ENCODE measurements at regions not wholly inside any gene's neighbourhood (a gene's known extent, or its start where the extent isn't known, plus 50 kb on each side); places are given as distances from the start of the nearest gene placed in this dataset.

DNA sequence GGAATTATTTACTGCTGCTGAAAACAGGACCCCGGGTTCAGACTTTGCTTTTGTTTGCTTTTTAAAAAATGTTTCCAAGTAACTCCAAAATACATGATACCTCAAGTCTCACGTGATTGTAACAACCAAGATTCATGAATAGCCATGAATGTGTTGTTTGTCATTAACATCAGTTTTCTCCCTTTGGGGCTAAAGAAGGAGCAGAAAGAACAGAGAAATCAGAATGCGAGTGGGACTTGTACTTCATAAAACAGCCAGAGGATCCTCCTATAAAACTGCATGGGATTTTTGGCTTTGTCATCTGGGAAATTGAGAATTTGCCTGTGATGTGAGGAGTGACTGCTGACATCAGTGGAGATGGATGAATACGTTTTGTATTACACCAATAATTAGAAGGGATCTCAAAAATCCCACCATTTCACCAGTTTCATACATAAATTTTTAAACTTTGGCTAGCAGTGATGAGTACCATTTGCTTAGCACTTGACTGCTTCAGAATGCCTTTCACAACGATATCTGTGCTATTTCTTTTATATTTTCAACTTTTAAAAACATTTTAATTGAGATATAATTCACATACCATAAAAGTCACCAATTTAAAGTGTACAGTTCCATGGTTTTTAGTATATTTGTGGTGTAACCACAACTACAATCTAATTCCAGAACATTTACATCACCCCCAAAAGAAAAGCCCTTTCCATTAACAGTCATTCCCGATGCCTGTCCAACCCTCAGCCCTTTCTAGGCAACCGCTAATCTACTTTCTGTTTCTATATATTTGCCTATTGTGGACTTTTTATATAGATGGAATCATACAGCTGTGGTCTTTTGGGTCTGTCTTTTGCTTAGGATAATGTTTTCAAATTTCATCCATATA, 126.9 kb upstream of the ANKRD55 start:
- DNase-seq (ENCODE audit: low read depth in 3 of 3, low spot score in 2 of 3), result no peak

DNA sequence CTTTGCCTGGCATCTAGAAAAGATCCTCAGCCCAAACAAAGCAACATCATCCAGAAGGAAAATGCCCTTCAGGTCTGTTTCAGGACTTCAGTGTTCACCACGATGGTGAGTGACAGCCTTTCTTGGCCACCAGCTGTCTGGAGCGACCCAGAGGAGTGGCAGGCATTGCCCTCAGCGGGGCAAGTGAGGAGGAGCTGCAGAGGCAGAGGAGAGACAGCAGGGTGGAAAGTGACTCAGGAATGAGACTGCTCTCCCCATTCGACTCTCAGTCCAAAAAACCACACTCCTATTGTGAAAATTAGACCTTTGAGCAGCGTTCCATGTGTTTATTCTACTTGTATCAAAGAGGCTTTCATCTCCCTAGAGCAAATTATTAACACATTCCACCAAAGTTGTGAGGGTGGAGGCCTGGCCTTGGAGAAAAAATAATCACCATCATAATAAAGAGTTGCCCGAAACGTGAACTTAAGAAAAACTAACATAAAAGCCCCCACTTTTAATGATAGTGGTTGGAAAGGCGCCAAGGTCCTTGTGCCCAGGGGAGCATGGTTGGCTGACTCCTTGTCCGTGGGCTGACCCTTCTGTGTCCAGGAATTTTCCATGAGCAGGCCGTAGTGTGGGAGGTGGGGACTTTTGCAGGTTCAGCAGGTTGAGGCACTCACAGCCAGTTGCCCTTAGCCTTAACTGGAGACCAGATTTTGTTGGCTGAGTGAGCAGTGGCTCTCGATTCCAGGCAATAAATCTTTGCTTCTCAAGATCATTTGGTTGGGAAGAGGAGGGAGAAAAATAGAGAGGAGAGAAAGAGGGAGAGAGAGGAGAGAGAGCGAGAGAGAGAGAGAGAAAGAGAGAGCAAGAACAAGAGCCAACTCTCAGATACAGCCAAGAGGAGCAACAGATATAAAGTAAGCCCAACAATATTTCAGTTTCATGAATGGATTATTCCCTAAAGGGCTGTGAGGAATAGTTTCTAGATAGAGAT, 125.9 kb upstream of the ANKRD55 start:
- peak; percentile 80 to 85 (median 80) for DNase-seq (ENCODE audit: low read depth in 3 of 3, low spot score in 2 of 3)

DNA sequence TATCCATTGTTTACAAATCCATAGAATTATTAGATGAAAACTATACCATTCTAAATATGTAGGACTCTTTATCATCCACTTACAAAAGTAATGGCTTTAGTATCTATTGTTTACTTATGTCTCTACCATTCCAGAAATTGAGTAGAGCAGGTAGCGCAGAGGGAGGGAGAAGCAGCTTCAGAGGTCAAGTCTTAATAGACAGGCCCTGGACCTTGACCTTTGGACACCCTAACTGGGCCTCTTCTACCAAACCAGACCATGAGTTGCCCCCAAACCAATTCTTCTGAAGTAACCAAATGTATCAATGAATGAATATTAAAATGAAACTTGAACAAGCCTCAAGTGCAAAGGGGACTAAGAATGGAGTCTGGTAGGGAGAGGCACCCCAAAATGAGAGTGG, 124.9 kb upstream of the ANKRD55 start:
- no peak for DNase-seq (ENCODE audit: low read depth in 3 of 3, low spot score in 2 of 3)

DNA sequence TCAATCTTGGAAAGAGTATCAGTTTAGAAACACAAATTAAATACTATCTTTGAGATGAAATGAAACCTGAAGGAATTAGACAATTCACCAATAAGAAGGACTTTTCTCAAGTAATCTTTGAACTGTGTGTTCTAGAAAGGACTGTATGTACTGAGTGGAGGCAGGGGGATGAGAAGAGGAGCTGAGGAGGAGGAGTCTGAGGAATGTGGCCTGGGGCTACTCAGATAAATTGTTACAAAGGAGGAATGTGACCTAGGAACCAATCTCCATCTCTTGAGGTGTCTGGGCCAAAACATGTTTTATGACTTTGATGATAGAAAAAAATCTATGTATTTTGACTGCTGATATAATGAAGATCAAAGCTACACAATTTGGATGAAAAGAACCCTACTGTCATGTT, 124.3 kb upstream of the ANKRD55 start:
- DNase-seq (ENCODE audit: low read depth in 3 of 3, low spot score in 2 of 3), result no peak

DNA sequence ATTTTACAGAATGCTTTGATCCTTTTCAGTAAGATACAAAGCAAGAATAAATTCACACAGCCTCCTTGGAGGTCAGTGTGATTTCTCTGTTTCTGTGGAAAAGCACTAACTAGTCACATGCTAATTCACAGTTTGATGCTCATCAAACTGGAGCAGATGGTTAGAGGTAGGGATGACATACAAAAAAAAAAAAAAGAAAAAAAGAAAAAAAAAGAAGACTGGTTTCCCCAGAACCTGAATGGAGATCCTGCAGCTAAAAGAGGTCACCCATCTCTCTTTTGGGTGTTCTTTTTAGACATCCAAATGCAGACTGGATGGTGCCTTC, 123.7 kb upstream of the ANKRD55 start:
- no peak for DNase-seq (ENCODE audit: low read depth in 3 of 3, low spot score in 2 of 3)

DNA sequence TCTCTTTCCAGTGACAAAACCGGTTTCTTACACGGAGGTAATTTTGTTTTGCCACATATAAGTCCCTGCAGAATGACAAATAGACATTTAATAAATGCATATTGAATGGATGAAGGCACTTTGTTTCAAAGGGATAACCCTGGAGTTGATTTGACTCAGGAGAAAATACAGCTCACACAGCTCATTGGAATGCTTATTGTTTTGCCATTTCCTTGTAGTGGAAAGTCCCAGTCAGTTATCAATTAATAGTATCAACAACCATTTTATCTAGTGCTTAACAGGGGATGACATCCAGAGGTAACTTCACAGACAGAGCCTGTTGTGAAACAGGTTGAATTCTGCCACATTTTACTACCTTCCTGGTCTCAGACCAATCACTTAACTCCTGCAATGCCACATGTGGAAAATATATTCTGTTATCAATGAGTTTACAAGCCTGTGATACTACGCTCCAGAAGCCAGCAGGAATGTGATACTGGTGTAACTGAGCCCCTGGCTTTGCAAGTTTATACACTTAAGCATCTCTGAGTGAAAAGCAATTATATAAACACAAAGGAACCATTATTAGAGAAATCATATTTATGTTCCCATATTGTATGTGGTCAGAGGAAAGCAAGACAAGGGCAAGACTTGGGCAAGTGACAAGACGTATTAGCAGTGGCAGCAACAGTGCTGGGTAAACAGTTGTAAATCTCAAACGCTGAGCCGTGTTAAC, 123.1 kb upstream of the ANKRD55 start:
- DNase-seq (ENCODE audit: low read depth in 3 of 3, low spot score in 2 of 3), result peak in 1 of 3 donors; percentile 39

DNA sequence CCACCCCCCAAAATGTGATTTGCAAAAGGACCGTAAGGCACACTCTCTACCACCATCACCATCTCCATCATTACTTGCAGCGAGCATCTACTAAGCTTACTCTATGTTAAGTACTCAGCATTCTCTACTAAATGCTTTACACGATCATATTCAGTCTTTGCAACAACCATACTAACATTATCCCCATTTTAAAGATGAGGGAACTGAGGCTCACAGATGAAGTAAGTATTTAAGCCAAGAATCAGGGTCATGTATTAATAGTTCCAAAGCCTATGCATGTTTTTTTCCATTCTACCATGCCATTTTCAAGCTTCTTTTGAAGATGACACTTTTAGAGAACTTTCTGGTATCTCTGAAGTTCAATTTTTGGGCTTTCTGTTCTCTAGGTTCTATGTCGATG, 121.7 kb upstream of the ANKRD55 start:
- DNase-seq (ENCODE audit: low read depth in 3 of 3, low spot score in 2 of 3), result no peak

DNA sequence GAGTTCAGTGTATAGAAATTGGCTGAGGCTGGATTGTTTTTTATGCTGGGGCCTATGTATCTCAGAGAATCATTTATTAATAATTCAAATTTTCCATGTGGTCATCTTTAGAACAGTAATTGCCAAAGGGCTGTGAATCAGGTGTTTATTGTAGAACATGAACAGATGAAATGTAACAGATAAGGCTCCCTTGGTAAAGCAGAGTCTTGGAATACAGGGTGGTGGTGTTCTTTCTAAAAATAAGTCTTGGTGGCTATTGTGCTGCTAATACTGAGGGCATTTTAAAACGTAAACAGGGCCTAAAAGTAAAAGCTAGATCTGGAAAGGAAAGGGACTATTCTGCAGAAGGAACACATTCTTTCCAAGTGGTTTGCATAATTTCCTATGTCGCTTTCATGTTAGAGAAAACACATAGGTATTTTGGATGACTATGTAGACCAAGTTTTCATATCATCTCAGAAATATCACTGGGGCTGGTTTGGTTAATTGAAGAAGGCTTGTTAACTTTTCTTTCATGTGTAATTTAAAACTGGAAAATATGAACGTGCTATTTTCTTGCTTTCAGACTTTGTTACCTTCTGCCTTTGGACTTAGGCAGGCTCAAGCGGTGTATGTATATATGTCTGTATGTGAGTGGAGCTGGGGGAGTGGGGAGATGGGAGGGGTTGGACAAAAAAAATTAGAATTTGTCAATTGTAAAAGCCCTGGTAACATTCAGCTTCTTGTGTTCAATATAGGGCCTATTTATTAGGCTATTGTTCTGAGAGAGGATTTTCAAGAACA, 119.9 kb upstream of the ANKRD55 start:
- no peak for DNase-seq (ENCODE audit: low read depth in 3 of 3, low spot score in 2 of 3)

DNA sequence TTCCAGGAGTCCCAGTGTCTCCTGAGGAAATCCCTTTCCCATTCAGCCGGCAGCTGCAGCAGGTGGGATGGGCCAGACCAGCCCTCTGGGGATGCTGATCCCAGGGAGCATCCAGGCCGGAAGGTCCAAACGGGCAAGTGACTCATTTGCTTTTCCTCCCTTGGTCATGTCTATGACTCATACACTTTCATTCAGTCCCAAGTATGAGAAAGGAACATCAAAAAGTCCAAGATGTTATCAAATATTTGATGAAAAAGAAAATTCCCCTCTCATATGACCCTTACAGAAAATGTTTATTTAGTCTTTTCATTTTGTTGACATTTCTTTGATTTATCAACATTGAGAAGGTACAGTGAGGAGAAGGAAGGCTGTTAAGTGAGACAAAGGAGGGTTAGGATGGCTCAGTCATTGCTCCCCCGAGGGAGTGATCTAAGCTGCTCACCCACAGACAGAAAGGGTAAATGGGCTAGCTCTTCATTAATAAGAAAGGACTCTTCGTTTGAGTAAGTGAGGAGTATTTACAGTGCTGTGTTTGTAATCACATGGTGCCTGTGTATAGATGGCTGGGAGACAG, 117.6 kb upstream of the ANKRD55 start:
- DNase-seq (ENCODE audit: low read depth in 3 of 3, low spot score in 2 of 3), result no peak

DNA sequence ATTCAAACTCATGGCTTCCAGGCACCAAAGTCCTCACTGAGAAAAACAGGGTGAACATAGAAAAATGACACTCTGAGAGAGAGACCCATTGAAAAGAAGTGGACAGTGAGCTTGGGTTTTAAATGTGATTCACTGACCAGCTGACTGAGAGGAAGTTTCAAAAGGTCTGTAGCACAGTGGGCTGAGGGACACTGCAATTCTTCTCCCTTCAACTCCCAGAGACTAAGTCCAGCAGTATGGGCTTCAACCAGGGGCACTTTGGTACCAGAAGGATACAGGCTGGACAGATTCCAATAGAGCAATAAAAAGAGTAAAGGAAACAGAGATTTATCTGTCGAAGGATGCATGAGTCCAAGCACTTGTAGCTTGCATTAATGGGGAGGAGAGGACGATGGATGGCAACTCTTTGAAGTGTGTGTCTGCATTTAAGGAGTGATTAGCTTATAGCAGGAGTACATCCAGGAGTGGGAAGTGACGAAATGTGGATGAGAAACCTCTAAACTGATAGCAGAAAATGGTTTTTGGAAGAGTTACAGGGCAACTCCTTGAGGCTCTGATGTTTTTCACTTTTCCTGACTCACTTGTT, 117.0 kb upstream of the ANKRD55 start:
- DNase-seq (ENCODE audit: low read depth in 3 of 3, low spot score in 2 of 3), result no peak

DNA sequence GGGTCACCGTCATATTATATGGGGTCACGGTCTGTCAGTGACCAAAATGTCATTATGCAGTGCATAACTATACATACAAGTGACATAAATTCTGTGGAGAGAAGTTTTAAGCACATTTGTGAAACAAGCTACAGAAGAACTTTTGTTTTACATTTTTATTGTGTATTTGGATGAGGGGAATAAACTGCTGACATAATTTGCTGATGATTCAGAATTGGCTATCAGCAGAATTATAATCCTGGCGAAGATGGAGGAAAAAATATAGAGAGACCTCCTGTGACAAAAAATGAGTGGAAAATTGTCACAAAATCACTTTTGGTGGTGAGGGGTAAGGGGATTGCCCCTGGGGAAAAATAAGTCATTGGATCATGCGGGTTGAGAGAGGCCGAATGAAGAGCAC, 116.3 kb upstream of the ANKRD55 start:
- no peak for DNase-seq (ENCODE audit: low read depth in 3 of 3, low spot score in 2 of 3)

DNA sequence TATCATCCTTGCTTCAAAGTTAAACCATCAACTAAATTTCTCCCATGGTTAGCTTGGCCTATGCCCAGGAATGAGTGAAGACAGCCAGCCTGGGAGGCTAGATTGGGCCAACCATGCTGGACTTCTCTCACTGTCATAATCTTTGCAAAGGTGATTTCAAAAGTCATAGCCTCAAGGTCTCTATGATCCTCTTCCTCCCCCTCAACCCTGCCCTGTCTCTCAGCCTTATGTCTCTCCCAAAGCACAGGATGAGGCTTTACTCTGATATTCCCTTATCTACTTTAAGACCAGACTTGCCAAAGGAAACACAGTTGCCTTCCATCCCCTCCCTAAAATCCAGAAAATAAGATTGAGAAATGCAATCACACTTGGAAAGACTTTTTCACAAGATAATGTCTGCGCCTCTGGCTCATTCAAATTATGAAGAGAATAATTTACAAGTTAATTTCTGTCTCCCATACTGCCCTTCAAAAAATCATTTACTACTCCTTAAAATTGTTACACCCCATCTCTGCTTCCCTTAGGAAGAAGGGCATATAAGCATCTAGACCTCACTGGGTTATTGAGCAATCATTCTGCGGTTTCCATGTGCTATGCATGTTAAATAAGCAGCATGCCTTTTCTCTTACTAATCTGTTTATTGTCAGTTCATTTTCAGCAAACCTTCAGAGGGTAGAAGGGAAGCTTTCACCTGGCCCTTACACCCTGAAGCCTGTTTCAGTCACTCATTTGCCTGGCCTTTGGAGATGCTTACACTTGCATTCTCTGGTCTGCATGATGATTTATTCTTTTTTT, 113.8 kb upstream of the ANKRD55 start:
- no peak for DNase-seq (ENCODE audit: low read depth in 3 of 3, low spot score in 2 of 3)

DNA sequence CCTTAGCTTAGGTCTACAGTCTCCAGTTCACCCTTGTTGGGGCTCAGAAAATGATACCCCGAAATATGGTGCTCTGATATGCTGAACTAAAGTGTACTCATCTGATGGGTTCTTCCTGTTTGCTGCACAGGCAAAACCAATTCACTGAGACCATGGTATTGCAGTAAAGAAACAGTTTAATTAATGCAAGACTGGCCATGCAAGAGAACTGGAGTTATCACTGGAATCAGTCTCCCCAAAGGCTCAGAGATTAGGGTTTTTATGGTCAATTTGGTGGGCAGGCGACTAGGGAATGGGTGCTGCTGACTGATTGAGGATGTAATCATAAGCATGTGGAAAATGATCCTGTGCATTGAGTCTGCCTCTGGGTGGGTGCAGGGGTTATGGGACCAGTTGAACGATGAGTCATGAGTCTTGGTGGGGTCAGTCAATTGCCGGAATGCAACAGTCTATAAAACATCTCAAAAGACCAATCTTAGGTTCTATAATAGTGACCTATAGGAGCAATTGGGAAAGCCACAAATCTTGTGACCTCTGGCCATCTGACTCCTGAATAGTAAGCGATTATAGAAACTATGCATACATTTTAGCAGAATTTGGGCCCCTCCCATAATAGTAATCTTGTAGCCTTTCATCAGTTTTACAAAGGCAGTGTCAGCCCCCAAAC, 113.0 kb upstream of the ANKRD55 start:
- DNase-seq (ENCODE audit: low read depth in 3 of 3, low spot score in 2 of 3), result no peak

DNA sequence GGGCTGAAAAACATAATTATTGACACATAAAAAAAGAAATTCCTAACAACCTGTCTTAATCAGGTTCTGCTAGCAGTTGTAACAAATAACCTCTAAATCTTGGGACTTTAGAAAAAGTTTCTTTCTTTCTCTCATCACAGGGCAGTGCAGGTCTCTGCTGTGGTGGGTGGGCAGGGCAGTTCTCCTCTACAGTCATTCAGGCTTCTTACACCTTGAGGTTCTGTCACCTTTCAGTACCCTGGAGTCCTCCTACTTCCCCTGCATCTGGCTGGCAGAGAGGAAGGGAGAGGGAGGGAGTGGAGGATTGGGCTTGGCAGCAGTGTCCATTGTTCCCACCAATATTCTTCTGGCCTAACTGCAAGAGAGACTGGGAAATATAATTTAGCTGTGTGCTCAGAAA, 112.2 kb upstream of the ANKRD55 start:
- no peak for DNase-seq (ENCODE audit: low read depth in 3 of 3, low spot score in 2 of 3)

DNA sequence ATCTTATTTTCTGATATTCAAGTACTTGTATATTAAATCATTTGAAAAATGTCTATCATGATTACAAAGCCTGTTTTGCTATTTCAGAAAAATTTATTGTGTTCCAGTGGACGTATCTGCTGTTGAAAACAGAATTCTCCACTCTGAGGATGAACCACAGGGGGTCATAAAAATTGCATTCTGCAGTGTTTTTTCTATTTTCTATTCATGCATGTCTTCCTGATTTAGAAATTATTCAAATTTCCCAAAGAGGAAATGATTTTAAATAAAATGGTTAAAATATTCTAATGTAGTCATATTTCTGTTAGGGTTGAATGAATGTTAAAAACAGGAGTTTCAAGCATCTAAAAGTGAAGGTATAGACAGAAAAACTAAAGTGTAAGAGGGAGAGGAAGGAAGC, 111.5 kb upstream of the ANKRD55 start:
- no peak for DNase-seq (ENCODE audit: low read depth in 3 of 3, low spot score in 2 of 3)

DNA sequence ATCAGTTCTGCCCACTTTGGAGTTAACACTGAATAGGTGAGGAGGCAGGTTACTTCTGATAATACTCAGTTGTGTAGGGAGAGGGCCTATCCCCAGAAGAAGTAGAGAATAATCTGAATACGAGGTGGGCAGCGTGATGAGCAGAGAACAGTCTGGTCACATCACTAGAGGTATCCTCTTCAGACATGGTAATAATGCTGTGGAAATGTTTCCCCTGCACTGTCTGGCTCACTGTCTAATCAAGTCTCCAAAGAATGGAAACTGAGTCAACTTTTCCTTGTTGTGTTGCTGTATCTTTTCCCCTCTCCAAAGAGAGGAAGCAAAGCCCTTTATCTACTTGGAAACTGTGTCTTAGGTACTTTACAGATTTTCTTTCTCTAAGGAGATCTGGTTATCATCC, 110.9 kb upstream of the ANKRD55 start:
- no peak for DNase-seq (ENCODE audit: low read depth in 3 of 3, low spot score in 2 of 3)

DNA sequence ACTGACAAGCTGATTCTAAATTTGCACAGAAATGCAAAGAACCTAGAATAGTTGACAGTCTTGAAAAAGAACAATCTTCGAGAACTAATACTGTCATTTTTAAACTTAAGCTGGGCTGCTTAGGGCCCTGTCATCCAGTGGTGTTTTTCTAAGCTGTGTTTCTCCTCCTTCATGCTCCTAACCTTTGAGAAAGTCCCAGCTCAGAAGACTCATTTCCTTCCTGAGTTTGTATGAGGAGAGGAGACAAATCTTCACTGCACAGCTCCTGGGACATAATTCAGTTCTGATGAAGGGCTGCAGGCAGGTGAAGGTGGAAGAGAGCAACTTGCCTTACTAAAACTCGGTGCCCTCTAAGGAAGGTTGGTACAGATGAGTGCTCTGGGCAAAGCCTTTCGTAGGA, 109.5 kb upstream of the ANKRD55 start:
- no peak for DNase-seq (ENCODE audit: low read depth in 3 of 3, low spot score in 2 of 3)

DNA sequence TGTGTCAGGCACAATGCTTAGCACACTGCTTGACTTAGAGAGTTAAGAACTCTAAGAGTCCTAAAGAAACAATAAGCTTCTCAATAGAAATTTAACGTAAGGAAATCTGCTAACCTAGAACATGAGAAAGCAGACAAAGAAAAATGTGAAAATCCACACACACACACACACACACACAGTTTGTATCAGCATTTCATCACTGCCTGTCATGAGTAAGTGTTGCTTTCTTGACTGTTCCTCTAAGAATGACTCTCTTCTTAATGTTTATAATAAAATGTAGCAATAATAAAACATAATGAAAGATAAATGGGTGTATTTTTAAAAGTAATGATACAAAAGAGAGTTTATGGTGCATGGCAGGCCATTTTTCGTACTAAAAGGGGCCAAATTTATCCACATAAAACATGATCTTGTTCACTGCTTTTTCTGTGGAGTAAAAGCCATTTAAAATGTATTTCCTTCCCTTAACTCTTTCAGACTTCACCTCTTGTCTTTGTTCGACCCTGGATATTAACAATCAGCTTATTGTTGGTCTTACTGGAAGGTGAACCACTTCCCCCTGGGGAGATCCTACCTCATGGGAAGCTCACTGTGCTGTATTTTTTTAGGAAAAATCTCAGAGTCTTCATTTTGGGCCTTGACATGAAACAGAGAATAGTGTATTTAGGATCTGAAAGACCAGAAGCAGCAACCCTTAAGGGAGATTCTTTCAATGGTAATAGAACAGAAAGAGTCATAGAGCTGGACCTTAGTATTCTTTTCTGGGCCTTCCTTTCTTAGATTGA, 107.3 kb upstream of the ANKRD55 start:
- no peak for DNase-seq (ENCODE audit: low read depth in 3 of 3, low spot score in 2 of 3)

All from right renal cortex interstitium (tissue), 3 donors.